Kidney epithelial cell (primary cell): ENCODE measurements at regions not wholly inside any gene's neighbourhood (a gene's known extent, or its start where the extent isn't known, plus 50 kb on each side); places are given as distances from the start of the nearest gene placed in this dataset.
A peak's percentile ranks its signal among the peaks of the same experiment; 100 is the strongest.

ENCODE experiments used
- DNase-seq: peaks from one replicate; pipeline ENCODE4 v3.0.0-alpha.2; 2010; ENCODE audit warnings: low read depth
- H3K27me3 ChIP-seq: 2 replicates; pipeline ENCODE4 v1.6.0; 2011; ENCODE audit warnings: low read length; ENCODE audit not compliant: control insufficient read depth, insufficient read depth
- H3K36me3 ChIP-seq: 2 replicates; pipeline ENCODE4 v1.5.1; 2011; ENCODE audit warnings: low read length; ENCODE audit not compliant: control insufficient read depth, insufficient read depth
- H3K4me3 ChIP-seq: 2 replicates; pipeline ENCODE4 v1.5.1; 2011; ENCODE audit warnings: low read depth, mild to moderate bottlenecking, control low read depth, low read length
- CTCF ChIP-seq: IDR thresholded peaks from 2 replicates; pipeline ENCODE4 v1.5.1; 2011; ENCODE audit warnings: mild to moderate bottlenecking, moderate library complexity, low read length, control low read depth, inconsistent platforms; ENCODE audit not compliant: insufficient read depth, poor library complexity, severe bottlenecking

GRCh38 chr20:20824924-20825584 lies 112.6 kb upstream of the RALGAPA2 start:
- DNase-seq = no peak
- no peaks in the 10 kb centered on the region for H3K27me3 ChIP-seq
- peak; percentile 70 for TF ChIP-seq CTCF
- no peak overlapping the region for H3K4me3 ChIP-seq
- H3K36me3 ChIP-seq = no peaks in the 10 kb centered on the region

- TF ChIP-seq CTCF = no peak
- H3K27me3 ChIP-seq = no peaks in the 10 kb centered on the region
- no peak for DNase-seq
- no peak overlapping the region for H3K4me3 ChIP-seq
- H3K36me3 ChIP-seq = no peaks in the 10 kb centered on the region
Measured at GRCh38 chr20:20823476-20823881, 111.0 kb upstream of the RALGAPA2 start.

DNA sequence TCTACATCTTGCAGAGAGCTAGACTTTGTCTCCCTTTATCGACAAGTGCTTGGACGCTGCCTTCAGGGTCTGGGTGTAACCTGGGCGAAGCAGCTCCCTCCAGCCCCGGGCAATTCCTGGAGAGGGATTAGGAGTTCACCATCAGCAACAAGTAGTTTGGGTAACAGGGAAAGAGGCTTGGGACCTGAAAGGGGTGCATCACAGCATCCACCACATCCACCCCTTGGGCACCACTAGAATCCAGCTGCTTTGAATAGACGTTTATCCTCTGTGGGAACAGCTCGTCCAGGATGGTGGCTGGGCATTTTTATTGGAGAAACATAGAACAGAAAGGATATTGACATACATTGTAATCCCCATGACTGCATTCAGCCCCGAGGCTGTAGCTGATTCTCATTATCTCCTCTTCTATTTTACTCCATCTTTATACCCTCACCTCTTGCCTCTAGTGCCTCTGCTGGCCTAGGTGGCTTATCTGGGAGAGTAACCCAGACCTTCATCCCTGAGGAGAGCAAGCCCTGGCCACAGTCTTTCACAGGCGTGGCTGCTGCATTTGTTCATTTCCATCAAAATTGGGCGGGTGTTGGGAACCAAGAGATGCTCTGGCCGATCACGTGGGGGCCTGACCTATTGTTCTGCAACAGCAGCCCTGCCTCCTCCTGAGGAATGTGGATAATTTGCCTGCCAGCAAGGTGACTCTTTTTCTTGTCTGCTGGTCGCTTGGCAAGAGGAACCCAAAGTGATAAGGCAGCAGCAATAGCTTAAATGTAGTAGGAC lies 109.2 kb upstream of the RALGAPA2 start:
- DNase-seq = no peak
- no peaks in the 10 kb centered on the region for H3K27me3 ChIP-seq
- H3K36me3 ChIP-seq = no peaks in the 10 kb centered on the region
- no peak for TF ChIP-seq CTCF
- no peak overlapping the region for H3K4me3 ChIP-seq

DNA sequence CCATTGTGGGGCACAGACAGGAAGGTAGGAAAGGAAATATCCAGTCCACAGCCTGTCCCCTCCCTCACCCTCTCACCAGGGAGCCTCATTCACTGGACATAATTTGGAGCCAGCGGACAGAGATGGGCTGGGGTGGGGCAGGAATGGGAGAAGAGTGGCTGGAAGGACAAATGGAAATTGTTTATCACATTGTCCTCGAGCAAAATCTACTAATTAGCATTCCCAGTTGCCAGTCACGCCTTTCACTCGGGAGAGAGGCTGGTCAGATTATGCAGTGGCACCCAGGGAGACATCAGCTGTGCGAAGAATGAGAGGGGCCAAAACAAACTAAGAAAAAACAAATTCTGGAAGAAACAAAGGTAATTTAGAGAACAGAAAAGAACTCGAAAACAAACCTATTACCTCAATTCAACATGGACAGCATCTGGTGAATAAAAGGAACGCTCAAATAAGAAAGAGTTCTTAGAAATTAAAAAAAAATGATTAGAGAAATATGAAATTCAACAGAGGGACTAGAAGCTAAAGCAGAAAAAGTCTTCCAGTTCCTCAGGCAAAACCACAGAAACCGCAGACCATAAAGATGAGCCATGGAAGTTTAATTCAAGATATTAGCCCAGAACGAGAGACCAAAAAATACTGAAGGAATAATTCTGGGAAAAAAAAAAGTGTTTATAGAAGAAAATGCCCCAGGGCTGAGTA lies 108.5 kb upstream of the RALGAPA2 start:
- no peak for TF ChIP-seq CTCF
- H3K4me3 ChIP-seq = no peak overlapping the region
- no peak for DNase-seq
- no peaks in the 10 kb centered on the region for H3K27me3 ChIP-seq
- no peaks in the 10 kb centered on the region for H3K36me3 ChIP-seq

GRCh38 chr20:20820104-20820503 lies 107.7 kb upstream of the RALGAPA2 start:
- Histone ChIP-seq H3K27me3 (no peaks in the 10 kb centered on the region), H3K36me3 (no peaks in the 10 kb centered on the region), H3K4me3 (no peak overlapping the region)
- no peak for DNase-seq
- peak; percentile 28 for TF ChIP-seq CTCF
